PC-9 (cell line): ENCODE measurements at regions not wholly inside any gene's neighbourhood (a gene's known extent, or its start where the extent isn't known, plus 50 kb on each side); places are given as distances from the start of the nearest gene placed in this dataset.

Experiments
- BruUV-seq: library from RNA; stranded (reverse); fragments of 400-500 nt; replicated peaks from 2 replicates; lab custom pipeline; 2021; lab: Mats Ljungman, UMichigan
- CTCF ChIA-PET: fragments of 300-600 bp; sonication (Branson Sonifier 250); formaldehyde crosslinking; loops from one replicate; lab custom pipeline; 2022; ENCODE audit warnings: antibody characterized with exemption; lab: Charles Lee
- POLR2A ChIA-PET: fragments of 300-600 bp; sonication (Branson Sonifier 250); formaldehyde crosslinking; loops from one replicate; lab custom pipeline; 2022; ENCODE audit warnings: antibody characterized with exemption; ENCODE audit not compliant: unreplicated experiment; lab: Charles Lee
- DNase-seq, 2 experiments: peaks; one replicate each; pipeline versions ENCODE4 v3.0.0 to v3.0.0-alpha.2; 2015 to 2022; ENCODE audit warnings: mixed read lengths in 1 of 2
- H2AFZ ChIP-seq: fragments of 200-600 bp; sonication (generic); 2 replicates; pipeline ENCODE4 v1.8.1; 2017; ENCODE audit warnings: antibody characterized with exemption
- H3F3A ChIP-seq: fragments of 200-600 bp; sonication (generic); 2 replicates; pipeline ENCODE4 v1.8.1; 2017; ENCODE audit warnings: antibody characterized with exemption, mild to moderate bottlenecking, low read depth; ENCODE audit not compliant: insufficient read depth
- H3K27ac ChIP-seq: fragments of 200-600 bp; sonication (generic); 2 replicates; pipeline ENCODE4 v1.6.1; 2016; ENCODE audit warnings: mixed run types
- H3K27me3 ChIP-seq: fragments of 200-600 bp; sonication (generic); 2 replicates; pipeline ENCODE4 v1.6.1; 2016; ENCODE audit warnings: low read depth, mixed run types; ENCODE audit not compliant: insufficient read depth
- H3K36me3 ChIP-seq: fragments of 200-600 bp; sonication (generic); 2 replicates; pipeline ENCODE4 v1.6.1; 2016; ENCODE audit warnings: low read depth, mixed run types
- H3K4me1 ChIP-seq: fragments of 200-600 bp; sonication (generic); replicated peaks from 2 replicates; pipeline ENCODE4 v1.6.1; 2016; ENCODE audit warnings: mixed run types; ENCODE audit not compliant: insufficient read depth
- H3K4me2 ChIP-seq: fragments of 200-600 bp; sonication (generic); 2 replicates; pipeline ENCODE4 v1.6.1; 2017; ENCODE audit warnings: mixed run types
- H3K4me3 ChIP-seq: fragments of 200-600 bp; sonication (generic); 2 replicates; pipeline ENCODE4 v1.6.1; 2016; ENCODE audit warnings: mixed run types
- H3K79me2 ChIP-seq: fragments of 200-600 bp; sonication (generic); 2 replicates; pipeline ENCODE4 v1.6.1; 2017; ENCODE audit warnings: low read depth, mixed run types
- H3K9me2 ChIP-seq: fragments of 200-600 bp; sonication (generic); 2 replicates; pipeline ENCODE4 v1.8.1; 2017; ENCODE audit warnings: mild to moderate bottlenecking; ENCODE audit not compliant: insufficient read depth
- H3K9me3 ChIP-seq: fragments of 200-600 bp; sonication (generic); 2 replicates; pipeline ENCODE4 v1.8.1; 2016; ENCODE audit warnings: low read depth; ENCODE audit not compliant: insufficient read depth
- H4K20me1 ChIP-seq: fragments of 200-600 bp; sonication (generic); 2 replicates; pipeline ENCODE4 v1.8.1; 2017; ENCODE audit not compliant: insufficient read depth
- EZH2 ChIP-seq: fragments of 200-600 bp; sonication (generic); IDR thresholded peaks from 2 replicates; pipeline ENCODE4 v1.8.0; 2017; ENCODE audit warnings: antibody characterized with exemption, low read depth
- intact Hi-C: fragments of 100-400 bp; cut with micrococcal nuclease; formaldehyde crosslinking; loops from one replicate; pipeline ENCODE4 v1.10.0; 2022; ENCODE audit not compliant: unreplicated experiment
- TF ChIP-seq, protein P1 (sequence below): fragments of 200-600 bp; sonication (generic); conservative IDR thresholded peaks from 2 replicates; pipeline ENCODE4 v1.6.1; 2017; ENCODE audit warnings: mixed run types, antibody characterized with exemption, mild to moderate bottlenecking, moderate library complexity

DNA sequence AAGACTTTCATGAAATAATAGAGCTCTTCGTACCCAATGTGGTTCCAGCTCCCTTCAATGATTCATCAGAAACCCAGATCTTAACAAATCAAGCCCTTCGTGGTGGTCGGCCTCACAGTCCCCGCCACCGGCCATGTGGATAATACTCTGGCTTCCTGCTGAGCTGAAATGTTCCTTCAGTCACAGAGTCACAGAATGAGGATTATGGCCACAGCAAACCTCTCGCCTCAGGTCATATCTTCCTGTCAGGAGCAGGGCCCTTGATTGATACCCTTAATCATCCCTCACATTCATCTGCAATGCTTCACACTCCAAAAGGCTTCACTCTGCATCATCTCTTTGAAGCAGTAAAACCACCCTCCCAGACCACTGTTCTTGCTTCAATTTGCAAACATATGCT is 452.6 kb downstream of the OCA2 start:
- POLR2A ChIA-PET = no interaction called here
- Histone ChIP-seq H3K4me1 (no peaks in the 10 kb centered on the region), H3K9me3 (no peaks in the 10 kb centered on the region), H2AFZ (no peak overlapping the region), H3K4me3 (no peak overlapping the region), H4K20me1 (no peaks in the 10 kb centered on the region), H3K27ac (no peak overlapping the region), H3F3A (no peaks in the 10 kb centered on the region), H3K27me3 (0 out of 2 replicates have a peak, but pooled peaks cover 2% of the 10 kb centered on the region), H3K9me2 (no peaks in the 10 kb centered on the region), H3K79me2 (no peaks in the 10 kb centered on the region), H3K4me2 (no peak overlapping the region), H3K36me3 (no peaks in the 10 kb centered on the region)
- intact Hi-C loops = no loop called here
- no peak for DNase-seq
- TF ChIP-seq, protein P1, sequence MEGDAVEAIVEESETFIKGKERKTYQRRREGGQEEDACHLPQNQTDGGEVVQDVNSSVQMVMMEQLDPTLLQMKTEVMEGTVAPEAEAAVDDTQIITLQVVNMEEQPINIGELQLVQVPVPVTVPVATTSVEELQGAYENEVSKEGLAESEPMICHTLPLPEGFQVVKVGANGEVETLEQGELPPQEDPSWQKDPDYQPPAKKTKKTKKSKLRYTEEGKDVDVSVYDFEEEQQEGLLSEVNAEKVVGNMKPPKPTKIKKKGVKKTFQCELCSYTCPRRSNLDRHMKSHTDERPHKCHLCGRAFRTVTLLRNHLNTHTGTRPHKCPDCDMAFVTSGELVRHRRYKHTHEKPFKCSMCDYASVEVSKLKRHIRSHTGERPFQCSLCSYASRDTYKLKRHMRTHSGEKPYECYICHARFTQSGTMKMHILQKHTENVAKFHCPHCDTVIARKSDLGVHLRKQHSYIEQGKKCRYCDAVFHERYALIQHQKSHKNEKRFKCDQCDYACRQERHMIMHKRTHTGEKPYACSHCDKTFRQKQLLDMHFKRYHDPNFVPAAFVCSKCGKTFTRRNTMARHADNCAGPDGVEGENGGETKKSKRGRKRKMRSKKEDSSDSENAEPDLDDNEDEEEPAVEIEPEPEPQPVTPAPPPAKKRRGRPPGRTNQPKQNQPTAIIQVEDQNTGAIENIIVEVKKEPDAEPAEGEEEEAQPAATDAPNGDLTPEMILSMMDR = no peak
- CTCF ChIA-PET = no interaction called here
- BruUV-seq = no TSS peak

DNA sequence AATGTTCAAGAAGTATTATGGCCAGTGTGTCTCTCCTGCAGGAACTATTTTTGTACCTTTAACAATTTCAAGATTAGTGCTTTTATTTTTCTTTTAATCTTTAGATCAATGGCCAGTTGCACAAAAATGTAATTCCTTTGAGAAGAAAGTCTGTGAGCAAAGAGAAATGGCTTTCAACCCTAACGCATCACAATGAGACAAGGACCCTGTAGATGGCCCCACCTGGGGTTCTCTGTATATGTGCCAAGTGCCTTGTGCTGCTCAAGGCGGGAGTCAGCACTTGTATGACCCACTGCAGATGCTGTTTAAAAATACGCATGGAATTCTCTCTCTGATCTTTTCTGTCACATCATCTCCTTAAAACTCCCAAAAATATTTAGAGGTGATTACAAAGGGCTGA is 453.4 kb downstream of the OCA2 start:
- Histone ChIP-seq H3K36me3 (no peaks in the 10 kb centered on the region), H3K9me3 (no peaks in the 10 kb centered on the region), H2AFZ (no peak overlapping the region), H3K4me3 (no peak overlapping the region), H3F3A (no peaks in the 10 kb centered on the region), H3K9me2 (no peaks in the 10 kb centered on the region), H4K20me1 (no peaks in the 10 kb centered on the region), H3K79me2 (no peaks in the 10 kb centered on the region), H3K4me2 (no peak overlapping the region), H3K27me3 (0 out of 2 replicates have a peak, but pooled peaks cover 2% of the 10 kb centered on the region), H3K27ac (no peak overlapping the region), H3K4me1 (no peaks in the 10 kb centered on the region)
- TF ChIP-seq, protein P1 = no peak
- TF ChIP-seq EZH2 = no peak
- no TSS peak for BruUV-seq
- POLR2A ChIA-PET = no interaction called here
- intact Hi-C loops = no loop called here
- DNase-seq = no peak
- CTCF ChIA-PET = no interaction called here

DNA sequence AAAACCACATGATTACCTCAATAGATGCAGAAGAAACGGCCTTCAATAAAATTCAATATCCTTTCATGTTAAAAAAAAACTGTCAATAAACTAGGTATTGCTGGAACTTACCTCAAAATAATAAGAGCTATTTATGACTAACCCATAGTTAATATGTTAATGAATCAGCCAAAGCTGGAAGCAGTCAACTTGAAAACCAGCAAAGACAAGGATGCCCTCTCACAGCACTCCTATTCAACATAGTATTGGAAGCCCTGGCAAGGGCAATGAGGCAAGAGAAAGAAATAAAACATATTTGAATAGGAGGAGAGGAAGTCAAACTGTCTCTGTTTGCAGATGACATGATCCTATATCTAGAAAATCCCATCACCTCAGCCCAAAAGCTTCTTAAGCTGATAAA is 456.1 kb downstream of the OCA2 start:
- Histone ChIP-seq H3K79me2 (no peaks in the 10 kb centered on the region), H3K4me3 (no peak overlapping the region), H3K4me2 (no peak overlapping the region), H3F3A (no peaks in the 10 kb centered on the region), H3K27me3 (peaks cover 6% of the 10 kb centered on the region; the same call in 1 of the 2 replicates), H3K9me3 (no peaks in the 10 kb centered on the region), H3K27ac (no peak overlapping the region), H2AFZ (no peak overlapping the region), H3K9me2 (no peaks in the 10 kb centered on the region), H3K4me1 (no peaks in the 10 kb centered on the region), H3K36me3 (no peaks in the 10 kb centered on the region), H4K20me1 (no peaks in the 10 kb centered on the region)
- no TSS peak for BruUV-seq
- no peak for TF ChIP-seq EZH2
- TF ChIP-seq, protein P1 = no peak
- intact Hi-C loops = no loop called here
- CTCF ChIA-PET = no interaction called here
- no peak for DNase-seq
- POLR2A ChIA-PET = no interaction called here
